ENCODE measurements at regions not wholly inside any gene's neighbourhood (a gene's known extent, or its start where the extent isn't known, plus 50 kb on each side); places are given as distances from the start of the nearest gene placed in this dataset.

DNA sequence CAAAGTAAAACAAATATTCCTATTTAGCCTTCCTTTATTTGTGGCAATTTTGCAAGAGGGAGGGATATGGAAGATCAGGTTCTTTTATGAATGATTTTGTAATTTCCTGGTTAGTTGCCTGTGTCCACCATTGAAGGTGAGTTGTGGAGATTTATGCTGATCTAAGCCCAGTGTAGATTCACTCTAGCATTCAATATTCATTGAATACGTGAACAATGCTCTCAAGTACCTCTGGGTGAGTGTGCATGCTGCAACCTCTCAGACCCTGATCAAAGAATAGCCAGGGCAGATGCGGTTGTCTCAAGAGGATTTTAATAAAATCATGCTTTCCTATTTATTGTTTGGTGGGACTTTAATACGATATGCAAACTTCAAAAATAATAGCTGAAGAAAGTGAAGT, 628.4 kb downstream of the SPRY1 start:
- TF ChIP-seq POLR2AphosphoS5 (IDR thresholded peaks at IDR 0.05), result no peak
- H3K36me3 ChIP-seq (ENCODE audit: insufficient read depth, low read length), result no peaks in the 10 kb centered on the region
- H3K79me2 ChIP-seq (replicated peaks; ENCODE audit: insufficient read depth, low read length), result no peaks in the 10 kb centered on the region
- no peak overlapping the region for H3K4me2 ChIP-seq (ENCODE audit: low read length)
- H3K9me2 ChIP-seq (ENCODE audit: insufficient read depth, low read length), result no peaks in the 10 kb centered on the region
- H3K9ac ChIP-seq (ENCODE audit: low read length), result no peak overlapping the region
- H2AFZ ChIP-seq (ENCODE audit: low read depth, low read length), result no peak overlapping the region
- no peak overlapping the region for H3K27ac ChIP-seq (ENCODE audit: low read length)
- no peak overlapping the region for H3K4me3 ChIP-seq (ENCODE audit: low read length)
- H4K20me1 ChIP-seq (ENCODE audit: insufficient read depth), result no peaks in the 10 kb centered on the region
- no peaks in the 10 kb centered on the region for H3K9me3 ChIP-seq (ENCODE audit: low read length)
- H3K27me3 ChIP-seq (ENCODE audit: insufficient read depth, low read depth, low read length), result no peaks in the 10 kb centered on the region
- H3F3A ChIP-seq (ENCODE audit: insufficient read depth, low read length, poor library complexity, severe bottlenecking), result no peaks in the 10 kb centered on the region

DNA sequence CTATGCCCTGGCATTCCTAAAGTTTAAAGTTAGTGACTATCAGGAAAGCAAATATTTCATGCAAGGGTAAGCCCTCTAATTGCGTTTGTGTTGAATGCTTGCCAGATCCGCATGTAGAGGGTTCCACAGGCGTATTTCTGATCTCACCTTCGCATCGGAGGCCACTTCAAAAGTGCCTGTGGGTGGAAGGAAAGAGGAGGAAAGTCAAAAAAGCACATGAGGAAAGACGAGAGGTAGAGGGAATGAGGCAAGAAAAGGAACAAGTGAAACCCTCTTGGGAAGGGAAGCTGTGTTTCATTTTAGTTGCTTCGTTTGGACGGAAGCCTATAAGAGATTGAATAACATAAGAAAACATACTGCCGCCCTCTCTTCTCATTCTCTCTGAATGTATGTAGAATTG, 628.8 kb downstream of the SPRY1 start:
- Histone ChIP-seq H3K79me2 (replicated peaks; ENCODE audit: insufficient read depth, low read length) (no peaks in the 10 kb centered on the region), H3K27ac (ENCODE audit: low read length) (no peak overlapping the region), H3K9me2 (ENCODE audit: insufficient read depth, low read length) (no peaks in the 10 kb centered on the region), H3F3A (ENCODE audit: insufficient read depth, low read length, poor library complexity, severe bottlenecking) (no peaks in the 10 kb centered on the region), H3K9ac (ENCODE audit: low read length) (no peak overlapping the region), H3K4me2 (ENCODE audit: low read length) (no peak overlapping the region), H4K20me1 (ENCODE audit: insufficient read depth) (no peaks in the 10 kb centered on the region), H3K9me3 (ENCODE audit: low read length) (no peaks in the 10 kb centered on the region), H2AFZ (ENCODE audit: low read depth, low read length) (no peak overlapping the region), H3K36me3 (ENCODE audit: insufficient read depth, low read length) (no peaks in the 10 kb centered on the region), H3K27me3 (ENCODE audit: insufficient read depth, low read depth, low read length) (no peaks in the 10 kb centered on the region), H3K4me3 (ENCODE audit: low read length) (no peak overlapping the region)
- no peak for TF ChIP-seq TAF1 (IDR thresholded peaks at IDR 0.05; ENCODE audit: low read depth)
- no peak for TF ChIP-seq POLR2AphosphoS5 (IDR thresholded peaks at IDR 0.05)
- TF ChIP-seq RAD21 (conservative IDR thresholded peaks at IDR 0.05), result no peak
- TF ChIP-seq, protein P1, sequence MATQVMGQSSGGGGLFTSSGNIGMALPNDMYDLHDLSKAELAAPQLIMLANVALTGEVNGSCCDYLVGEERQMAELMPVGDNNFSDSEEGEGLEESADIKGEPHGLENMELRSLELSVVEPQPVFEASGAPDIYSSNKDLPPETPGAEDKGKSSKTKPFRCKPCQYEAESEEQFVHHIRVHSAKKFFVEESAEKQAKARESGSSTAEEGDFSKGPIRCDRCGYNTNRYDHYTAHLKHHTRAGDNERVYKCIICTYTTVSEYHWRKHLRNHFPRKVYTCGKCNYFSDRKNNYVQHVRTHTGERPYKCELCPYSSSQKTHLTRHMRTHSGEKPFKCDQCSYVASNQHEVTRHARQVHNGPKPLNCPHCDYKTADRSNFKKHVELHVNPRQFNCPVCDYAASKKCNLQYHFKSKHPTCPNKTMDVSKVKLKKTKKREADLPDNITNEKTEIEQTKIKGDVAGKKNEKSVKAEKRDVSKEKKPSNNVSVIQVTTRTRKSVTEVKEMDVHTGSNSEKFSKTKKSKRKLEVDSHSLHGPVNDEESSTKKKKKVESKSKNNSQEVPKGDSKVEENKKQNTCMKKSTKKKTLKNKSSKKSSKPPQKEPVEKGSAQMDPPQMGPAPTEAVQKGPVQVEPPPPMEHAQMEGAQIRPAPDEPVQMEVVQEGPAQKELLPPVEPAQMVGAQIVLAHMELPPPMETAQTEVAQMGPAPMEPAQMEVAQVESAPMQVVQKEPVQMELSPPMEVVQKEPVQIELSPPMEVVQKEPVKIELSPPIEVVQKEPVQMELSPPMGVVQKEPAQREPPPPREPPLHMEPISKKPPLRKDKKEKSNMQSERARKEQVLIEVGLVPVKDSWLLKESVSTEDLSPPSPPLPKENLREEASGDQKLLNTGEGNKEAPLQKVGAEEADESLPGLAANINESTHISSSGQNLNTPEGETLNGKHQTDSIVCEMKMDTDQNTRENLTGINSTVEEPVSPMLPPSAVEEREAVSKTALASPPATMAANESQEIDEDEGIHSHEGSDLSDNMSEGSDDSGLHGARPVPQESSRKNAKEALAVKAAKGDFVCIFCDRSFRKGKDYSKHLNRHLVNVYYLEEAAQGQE (IDR thresholded peaks at IDR 0.05; ENCODE audit: borderline replicate concordance), result no peak
- TF ChIP-seq, protein P2, sequence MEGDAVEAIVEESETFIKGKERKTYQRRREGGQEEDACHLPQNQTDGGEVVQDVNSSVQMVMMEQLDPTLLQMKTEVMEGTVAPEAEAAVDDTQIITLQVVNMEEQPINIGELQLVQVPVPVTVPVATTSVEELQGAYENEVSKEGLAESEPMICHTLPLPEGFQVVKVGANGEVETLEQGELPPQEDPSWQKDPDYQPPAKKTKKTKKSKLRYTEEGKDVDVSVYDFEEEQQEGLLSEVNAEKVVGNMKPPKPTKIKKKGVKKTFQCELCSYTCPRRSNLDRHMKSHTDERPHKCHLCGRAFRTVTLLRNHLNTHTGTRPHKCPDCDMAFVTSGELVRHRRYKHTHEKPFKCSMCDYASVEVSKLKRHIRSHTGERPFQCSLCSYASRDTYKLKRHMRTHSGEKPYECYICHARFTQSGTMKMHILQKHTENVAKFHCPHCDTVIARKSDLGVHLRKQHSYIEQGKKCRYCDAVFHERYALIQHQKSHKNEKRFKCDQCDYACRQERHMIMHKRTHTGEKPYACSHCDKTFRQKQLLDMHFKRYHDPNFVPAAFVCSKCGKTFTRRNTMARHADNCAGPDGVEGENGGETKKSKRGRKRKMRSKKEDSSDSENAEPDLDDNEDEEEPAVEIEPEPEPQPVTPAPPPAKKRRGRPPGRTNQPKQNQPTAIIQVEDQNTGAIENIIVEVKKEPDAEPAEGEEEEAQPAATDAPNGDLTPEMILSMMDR (IDR thresholded peaks at IDR 0.05; ENCODE audit: poor library complexity, severe bottlenecking), result no peak
- TF ChIP-seq EZH2 (IDR thresholded peaks at IDR 0.05; ENCODE audit: borderline replicate concordance, insufficient read depth, low read length, poor library complexity, severe bottlenecking), result no peak
- no peak for TF ChIP-seq EP300 (conservative IDR thresholded peaks at IDR 0.05; ENCODE audit: poor library complexity, severe bottlenecking)
- TF ChIP-seq MXI1 (conservative IDR thresholded peaks at IDR 0.05; ENCODE audit: poor library complexity, severe bottlenecking), result no peak
- TF ChIP-seq SMC3 (conservative IDR thresholded peaks at IDR 0.05; ENCODE audit: poor library complexity), result no peak

DNA sequence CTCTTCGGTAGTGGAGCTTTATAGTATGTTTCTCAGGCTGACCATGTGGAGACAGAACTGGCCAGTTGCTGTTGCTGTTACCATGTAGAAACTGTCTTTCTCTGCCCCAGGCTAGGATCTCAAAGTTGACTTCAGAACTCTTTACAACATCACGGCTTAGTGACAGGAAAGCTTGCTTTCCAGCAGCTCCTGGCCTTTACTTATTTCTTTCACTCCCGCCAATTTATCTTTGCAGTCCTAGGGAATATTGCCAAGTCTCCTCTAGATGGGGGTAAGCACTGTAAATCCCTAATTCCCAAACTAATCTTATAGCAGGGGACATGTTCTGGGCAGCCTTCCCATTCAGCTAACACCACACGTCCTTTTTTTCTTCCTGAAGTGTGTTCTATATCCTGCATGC, 631.6 kb downstream of the SPRY1 start:
- no peaks in the 10 kb centered on the region for H4K20me1 ChIP-seq (ENCODE audit: insufficient read depth)
- no peak overlapping the region for H3K9ac ChIP-seq (ENCODE audit: low read length)
- no peak overlapping the region for H3K27ac ChIP-seq (ENCODE audit: low read length)
- H3K9me2 ChIP-seq (ENCODE audit: insufficient read depth, low read length), result no peaks in the 10 kb centered on the region
- no peaks in the 10 kb centered on the region for H3K79me2 ChIP-seq (replicated peaks; ENCODE audit: insufficient read depth, low read length)
- no peaks in the 10 kb centered on the region for H3K36me3 ChIP-seq (ENCODE audit: insufficient read depth, low read length)
- H3K4me2 ChIP-seq (ENCODE audit: low read length), result no peak overlapping the region
- no peaks in the 10 kb centered on the region for H3K27me3 ChIP-seq (ENCODE audit: insufficient read depth, low read depth, low read length)
- TF ChIP-seq, protein P2 (IDR thresholded peaks at IDR 0.05; ENCODE audit: poor library complexity, severe bottlenecking), result no peak
- TF ChIP-seq, protein P1 (IDR thresholded peaks at IDR 0.05; ENCODE audit: borderline replicate concordance), result no peak
- TF ChIP-seq TAF1 (IDR thresholded peaks at IDR 0.05; ENCODE audit: low read depth), result no peak
- TF ChIP-seq SMC3 (conservative IDR thresholded peaks at IDR 0.05; ENCODE audit: poor library complexity), result no peak
- TF ChIP-seq RAD21 (conservative IDR thresholded peaks at IDR 0.05), result no peak
- TF ChIP-seq EP300 (conservative IDR thresholded peaks at IDR 0.05; ENCODE audit: poor library complexity, severe bottlenecking), result no peak
- no peak for TF ChIP-seq EZH2 (IDR thresholded peaks at IDR 0.05; ENCODE audit: borderline replicate concordance, insufficient read depth, low read length, poor library complexity, severe bottlenecking)
- no peak for TF ChIP-seq MXI1 (conservative IDR thresholded peaks at IDR 0.05; ENCODE audit: poor library complexity, severe bottlenecking)
- TF ChIP-seq POLR2AphosphoS5 (IDR thresholded peaks at IDR 0.05), result no peak
- H3F3A ChIP-seq (ENCODE audit: insufficient read depth, low read length, poor library complexity, severe bottlenecking), result no peaks in the 10 kb centered on the region
- no peak overlapping the region for H3K4me3 ChIP-seq (ENCODE audit: low read length)
- no peak overlapping the region for H2AFZ ChIP-seq (ENCODE audit: low read depth, low read length)
- no peaks in the 10 kb centered on the region for H3K9me3 ChIP-seq (ENCODE audit: low read length)

Measured in neural cell (in vitro differentiated cells).